ENCODE measurements at regions not wholly inside any gene's neighbourhood (a gene's known extent, or its start where the extent isn't known, plus 50 kb on each side); places are given as distances from the start of the nearest gene placed in this dataset.

- no peaks in the 10 kb centered on the region for H3K36me3 ChIP-seq (ENCODE audit: control insufficient read depth, insufficient read depth, low read length)
- H3K4me3 ChIP-seq (ENCODE audit: insufficient read depth, low read depth, low read length), result no peak overlapping the region
- no peaks in the 10 kb centered on the region for H3K27me3 ChIP-seq (ENCODE audit: control insufficient read depth, insufficient read depth, low read length, poor library complexity, severe bottlenecking)
- no peaks in the 10 kb centered on the region for H3K9me3 ChIP-seq (ENCODE audit: control insufficient read depth, low read length)
- WGBS, 2 experiments, result 82 to 83% methylated on average over 1 of the region's 1 CpG
- H3K4me1 ChIP-seq (ENCODE audit: control insufficient read depth, insufficient read depth, low read length), result peaks cover 17% of the 10 kb centered on the region
- no peak overlapping the region for H3K27ac ChIP-seq (ENCODE audit: insufficient read depth, low read depth, low read length, poor library complexity, severe bottlenecking)
Measured at GRCh38 chr6:150667359-150667758, 67.7 kb downstream of the PLEKHG1 start.

GRCh38 chr6:150667977-150668716 lies 68.5 kb downstream of the PLEKHG1 start:
- no peaks in the 10 kb centered on the region for H3K36me3 ChIP-seq (ENCODE audit: control insufficient read depth, insufficient read depth, low read length)
- no peaks in the 10 kb centered on the region for H3K27me3 ChIP-seq (ENCODE audit: control insufficient read depth, insufficient read depth, low read length, poor library complexity, severe bottlenecking)
- peaks cover 17% of the 10 kb centered on the region for H3K4me1 ChIP-seq (ENCODE audit: control insufficient read depth, insufficient read depth, low read length)
- peak overlapping the region; percentile 84 for H3K27ac ChIP-seq (ENCODE audit: insufficient read depth, low read depth, low read length, poor library complexity, severe bottlenecking)
- no peaks in the 10 kb centered on the region for H3K9me3 ChIP-seq (ENCODE audit: control insufficient read depth, low read length)
- H3K4me3 ChIP-seq (ENCODE audit: insufficient read depth, low read depth, low read length), result no peak overlapping the region
- 70% methylated on average over 8 of the region's 8 CpGs for WGBS, 2 experiments

GRCh38 chr6:150668900-150669302 lies 69.2 kb downstream of the PLEKHG1 start:
- Histone ChIP-seq H3K27me3 (ENCODE audit: control insufficient read depth, insufficient read depth, low read length, poor library complexity, severe bottlenecking) (no peaks in the 10 kb centered on the region), H3K9me3 (ENCODE audit: control insufficient read depth, low read length) (no peaks in the 10 kb centered on the region), H3K4me3 (ENCODE audit: insufficient read depth, low read depth, low read length) (no peak overlapping the region), H3K4me1 (ENCODE audit: control insufficient read depth, insufficient read depth, low read length) (peaks cover 17% of the 10 kb centered on the region), H3K36me3 (ENCODE audit: control insufficient read depth, insufficient read depth, low read length) (no peaks in the 10 kb centered on the region), H3K27ac (ENCODE audit: insufficient read depth, low read depth, low read length, poor library complexity, severe bottlenecking) (peak overlapping the region; percentile 83)
- WGBS, 2 experiments, result 87 to 88% methylated on average over 1 of the region's 1 CpG

- Histone ChIP-seq H3K9me3 (ENCODE audit: control insufficient read depth, low read length) (no peaks in the 10 kb centered on the region), H3K4me1 (ENCODE audit: control insufficient read depth, insufficient read depth, low read length) (peaks cover 17% of the 10 kb centered on the region), H3K4me3 (ENCODE audit: insufficient read depth, low read depth, low read length) (no peak overlapping the region), H3K36me3 (ENCODE audit: control insufficient read depth, insufficient read depth, low read length) (no peaks in the 10 kb centered on the region), H3K27ac (ENCODE audit: insufficient read depth, low read depth, low read length, poor library complexity, severe bottlenecking) (no peak overlapping the region), H3K27me3 (ENCODE audit: control insufficient read depth, insufficient read depth, low read length, poor library complexity, severe bottlenecking) (no peaks in the 10 kb centered on the region)
- WGBS, 2 experiments, result 95 to 97% methylated on average over 7 of the region's 7 CpGs
Measured at GRCh38 chr6:150670311-150670710, 70.6 kb downstream of the PLEKHG1 start.

GRCh38 chr6:150672800-150673199 lies 73.1 kb downstream of the PLEKHG1 start:
- WGBS, 2 experiments, result 100% methylated on average over 2 of the region's 2 CpGs; no CpG with 5 or more reads in 1 of the 2 experiments
- H3K9me3 ChIP-seq (ENCODE audit: control insufficient read depth, low read length), result no peaks in the 10 kb centered on the region
- no peaks in the 10 kb centered on the region for H3K36me3 ChIP-seq (ENCODE audit: control insufficient read depth, insufficient read depth, low read length)
- no peak overlapping the region for H3K4me3 ChIP-seq (ENCODE audit: insufficient read depth, low read depth, low read length)
- H3K27me3 ChIP-seq (ENCODE audit: control insufficient read depth, insufficient read depth, low read length, poor library complexity, severe bottlenecking), result no peaks in the 10 kb centered on the region
- H3K4me1 ChIP-seq (ENCODE audit: control insufficient read depth, insufficient read depth, low read length), result peaks cover 15% of the 10 kb centered on the region
- H3K27ac ChIP-seq (ENCODE audit: insufficient read depth, low read depth, low read length, poor library complexity, severe bottlenecking), result no peak overlapping the region

GRCh38 chr6:150673720-150674346 lies 74.1 kb downstream of the PLEKHG1 start:
- 78 to 90% methylated on average over 9 of the region's 9 CpGs for WGBS, 2 experiments
- peaks cover 5% of the 10 kb centered on the region for H3K4me1 ChIP-seq (ENCODE audit: control insufficient read depth, insufficient read depth, low read length)

GRCh38 chr6:150676344-150676743 lies 76.7 kb downstream of the PLEKHG1 start:
- Histone ChIP-seq H3K4me3 (ENCODE audit: insufficient read depth, low read depth, low read length) (no peak overlapping the region), H3K27me3 (ENCODE audit: control insufficient read depth, insufficient read depth, low read length, poor library complexity, severe bottlenecking) (no peaks in the 10 kb centered on the region), H3K36me3 (ENCODE audit: control insufficient read depth, insufficient read depth, low read length) (no peaks in the 10 kb centered on the region), H3K9me3 (ENCODE audit: control insufficient read depth, low read length) (no peaks in the 10 kb centered on the region), H3K27ac (ENCODE audit: insufficient read depth, low read depth, low read length, poor library complexity, severe bottlenecking) (no peak overlapping the region), H3K4me1 (ENCODE audit: control insufficient read depth, insufficient read depth, low read length) (no peaks in the 10 kb centered on the region)
- WGBS, 2 experiments, result 87 to 91% methylated on average over 4 of the region's 4 CpGs

More at GRCh38 chr6:150673720-150674346, 74.1 kb downstream of the PLEKHG1 start:
- Histone ChIP-seq H3K9me3 (ENCODE audit: control insufficient read depth, low read length) (no peaks in the 10 kb centered on the region), H3K27ac (ENCODE audit: insufficient read depth, low read depth, low read length, poor library complexity, severe bottlenecking) (no peak overlapping the region), H3K4me3 (ENCODE audit: insufficient read depth, low read depth, low read length) (no peak overlapping the region), H3K27me3 (ENCODE audit: control insufficient read depth, insufficient read depth, low read length, poor library complexity, severe bottlenecking) (no peaks in the 10 kb centered on the region), H3K36me3 (ENCODE audit: control insufficient read depth, insufficient read depth, low read length) (no peaks in the 10 kb centered on the region)

- WGBS, 2 experiments, result 87 to 93% methylated on average over 2 of the region's 2 CpGs
- Histone ChIP-seq H3K4me3 (ENCODE audit: insufficient read depth, low read depth, low read length) (no peak overlapping the region), H3K4me1 (ENCODE audit: control insufficient read depth, insufficient read depth, low read length) (no peaks in the 10 kb centered on the region), H3K9me3 (ENCODE audit: control insufficient read depth, low read length) (no peaks in the 10 kb centered on the region), H3K27ac (ENCODE audit: insufficient read depth, low read depth, low read length, poor library complexity, severe bottlenecking) (no peak overlapping the region), H3K36me3 (ENCODE audit: control insufficient read depth, insufficient read depth, low read length) (no peaks in the 10 kb centered on the region), H3K27me3 (ENCODE audit: control insufficient read depth, insufficient read depth, low read length, poor library complexity, severe bottlenecking) (no peaks in the 10 kb centered on the region)
Measured at GRCh38 chr6:150676772-150677171, 77.1 kb downstream of the PLEKHG1 start.

GRCh38 chr6:150680510-150680909 lies 80.8 kb downstream of the PLEKHG1 start:
- Histone ChIP-seq H3K36me3 (ENCODE audit: control insufficient read depth, insufficient read depth, low read length) (no peaks in the 10 kb centered on the region), H3K27ac (ENCODE audit: insufficient read depth, low read depth, low read length, poor library complexity, severe bottlenecking) (no peak overlapping the region), H3K27me3 (ENCODE audit: control insufficient read depth, insufficient read depth, low read length, poor library complexity, severe bottlenecking) (no peaks in the 10 kb centered on the region), H3K4me3 (ENCODE audit: insufficient read depth, low read depth, low read length) (no peak overlapping the region), H3K9me3 (ENCODE audit: control insufficient read depth, low read length) (no peaks in the 10 kb centered on the region), H3K4me1 (ENCODE audit: control insufficient read depth, insufficient read depth, low read length) (no peaks in the 10 kb centered on the region)
- WGBS, 2 experiments, result 97% methylated on average over 5 of the region's 5 CpGs

- H3K27ac ChIP-seq (ENCODE audit: insufficient read depth, low read depth, low read length, poor library complexity, severe bottlenecking), result no peak overlapping the region
- no peaks in the 10 kb centered on the region for H3K9me3 ChIP-seq (ENCODE audit: control insufficient read depth, low read length)
- no peaks in the 10 kb centered on the region for H3K27me3 ChIP-seq (ENCODE audit: control insufficient read depth, insufficient read depth, low read length, poor library complexity, severe bottlenecking)
- H3K4me1 ChIP-seq (ENCODE audit: control insufficient read depth, insufficient read depth, low read length), result no peaks in the 10 kb centered on the region
- no peak overlapping the region for H3K4me3 ChIP-seq (ENCODE audit: insufficient read depth, low read depth, low read length)
- 95 to 96% methylated on average over 11 of the region's 11 CpGs for WGBS, 2 experiments
- H3K36me3 ChIP-seq (ENCODE audit: control insufficient read depth, insufficient read depth, low read length), result no peaks in the 10 kb centered on the region
Measured at GRCh38 chr6:150681578-150682395, 82.1 kb downstream of the PLEKHG1 start.
